ENCODE measurements at regions not wholly inside any gene's neighbourhood (a gene's known extent, or its start where the extent isn't known, plus 50 kb on each side); places are given as distances from the start of the nearest gene placed in this dataset.

- TF ChIP-seq CTCF (conservative IDR thresholded peaks at IDR 0.05; ENCODE audit: low read depth in 2 of 2) (no peak), JUNB (IDR thresholded peaks at IDR 0.05; ENCODE audit: unreplicated experiment) (no peak), EZH2phosphoT487 (IDR thresholded peaks at IDR 0.05; ENCODE audit: unreplicated experiment) (no peak), EZH2 (IDR thresholded peaks at IDR 0.05; ENCODE audit: low read depth, unreplicated experiment) (no peak)
These were observed 49.9 kb upstream of the JAK2 start for GRCh38 chr9:4935001-4935672.

Measured in GM23338 (cell line).